Retinal pigment epithelial cell (primary cell): ENCODE measurements at regions not wholly inside any gene's neighbourhood (a gene's known extent, or its start where the extent isn't known, plus 50 kb on each side); places are given as distances from the start of the nearest gene placed in this dataset.
A peak's percentile ranks its signal among the peaks of the same experiment; 100 is the strongest.
"Not testable (repeated sequence)": the region's sequence is repeated elsewhere in the genome, so short reads cannot be mapped to it uniquely, and the experiment has no call there.

Experiments
- DNase-seq: peaks from one replicate; pipeline ENCODE4 v3.0.0-alpha.2; 2010; ENCODE audit warnings: low read depth
- H3K4me3 ChIP-seq: 2 replicates; pipeline ENCODE4 v1.5.1; 2011; ENCODE audit warnings: mild to moderate bottlenecking, low read length, control low read depth, moderate library complexity
- CTCF ChIP-seq: conservative IDR thresholded peaks from 2 replicates; pipeline ENCODE4 v1.5.1; 2011; ENCODE audit warnings: low read depth, low read length, control low read depth, inconsistent platforms

DNA sequence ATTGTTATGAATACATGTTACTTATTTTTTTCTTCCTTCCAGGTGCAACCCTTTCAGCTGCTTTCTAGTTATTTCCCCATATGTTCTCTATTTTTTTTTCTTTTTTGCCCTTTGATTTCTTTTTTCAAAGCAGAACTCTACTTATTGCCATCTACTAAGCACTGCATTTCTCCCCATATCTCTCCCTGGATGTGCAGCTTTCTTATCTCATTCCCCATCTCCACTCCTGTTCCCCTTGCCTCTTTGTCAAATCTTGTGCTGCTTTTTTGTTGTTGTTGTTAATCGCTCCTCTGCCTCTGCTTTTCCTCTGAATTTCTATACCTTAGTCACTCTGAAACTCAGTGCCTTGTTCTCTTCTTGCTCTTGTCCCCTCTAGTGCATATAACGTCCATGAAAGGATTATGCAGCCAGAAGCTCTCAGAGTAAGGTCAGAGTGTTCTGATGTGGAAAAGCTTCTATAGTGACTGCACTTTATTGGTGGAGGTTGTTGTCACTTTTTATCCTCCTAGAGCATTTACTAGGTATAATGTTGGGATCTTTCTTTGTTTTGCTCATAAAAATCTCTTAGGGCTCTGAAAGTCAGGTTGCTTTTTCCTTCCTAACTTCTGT lies 51.1 kb upstream of the JADE1 start:
- no peak for DNase-seq
- H3K4me3 ChIP-seq, result no peak overlapping the region

DNA sequence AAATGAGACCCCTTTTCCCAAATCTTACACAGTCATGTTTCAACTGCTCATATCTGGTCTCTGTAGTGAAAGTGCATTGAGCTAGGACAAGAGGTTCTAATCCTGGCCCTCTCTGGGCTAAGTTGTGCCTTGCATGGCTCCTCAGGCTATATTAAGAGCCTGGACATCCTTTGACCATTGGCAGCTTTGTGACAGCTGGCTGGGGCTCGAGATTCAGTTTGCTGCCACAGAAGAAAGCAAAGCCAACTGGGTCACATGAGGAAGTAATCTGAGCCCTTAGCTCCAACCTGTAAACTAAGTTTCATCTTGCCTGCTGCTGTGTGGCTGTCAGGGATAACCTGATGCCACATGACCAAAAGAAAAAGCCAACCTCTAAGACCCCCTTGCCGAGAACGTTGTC lies 51.8 kb upstream of the JADE1 start:
- no peak for TF ChIP-seq CTCF
- H3K4me3 ChIP-seq, result no peak overlapping the region
- peak; percentile 36 for DNase-seq

More for the DNA sequence above, 51.1 kb upstream of the JADE1 start:
- TF ChIP-seq CTCF, result no peak

DNA sequence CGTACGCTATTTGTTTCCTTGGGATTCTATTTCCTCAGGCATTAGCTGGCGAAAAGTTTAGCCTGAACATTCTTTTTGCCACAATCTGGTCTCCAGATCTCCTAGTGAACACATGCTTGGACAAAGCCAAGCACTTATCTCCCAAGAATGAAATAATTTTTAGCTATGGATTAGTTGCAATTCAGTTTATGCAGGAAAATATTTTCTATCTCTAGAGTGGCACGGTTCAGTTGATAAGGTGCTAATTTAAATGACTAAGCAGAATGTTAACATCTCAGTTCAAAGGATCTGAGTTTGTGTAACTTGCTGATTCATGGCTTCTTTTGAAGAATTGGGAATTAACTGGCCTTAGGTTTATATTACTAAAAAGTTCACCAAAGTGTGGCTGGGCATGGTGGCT lies 58.1 kb upstream of the JADE1 start:
- no peak overlapping the region for H3K4me3 ChIP-seq
- no peak for TF ChIP-seq CTCF
- peak; percentile 15 for DNase-seq

DNA sequence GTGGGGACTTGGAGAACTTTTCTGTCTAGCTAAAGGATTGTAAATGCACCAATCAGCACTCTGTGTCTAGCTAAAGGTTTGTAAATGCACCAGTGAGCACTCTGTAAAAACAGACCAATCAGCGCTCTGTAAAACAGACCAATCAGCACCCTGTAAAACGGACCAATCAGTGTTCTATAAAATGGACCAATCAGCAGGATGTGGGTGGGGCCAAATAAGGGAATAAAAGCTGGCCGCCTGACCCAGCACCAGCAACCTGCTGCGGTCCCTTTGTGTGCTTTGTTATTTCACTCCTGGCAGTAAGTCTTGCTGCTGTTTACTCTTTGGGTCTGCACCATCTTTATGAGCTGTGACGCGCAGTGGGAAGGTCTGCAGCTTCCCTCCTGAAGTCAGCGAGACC lies 67.8 kb upstream of the JADE1 start:
- H3K4me3 ChIP-seq, DNase-seq: not testable (repeated sequence)

DNA sequence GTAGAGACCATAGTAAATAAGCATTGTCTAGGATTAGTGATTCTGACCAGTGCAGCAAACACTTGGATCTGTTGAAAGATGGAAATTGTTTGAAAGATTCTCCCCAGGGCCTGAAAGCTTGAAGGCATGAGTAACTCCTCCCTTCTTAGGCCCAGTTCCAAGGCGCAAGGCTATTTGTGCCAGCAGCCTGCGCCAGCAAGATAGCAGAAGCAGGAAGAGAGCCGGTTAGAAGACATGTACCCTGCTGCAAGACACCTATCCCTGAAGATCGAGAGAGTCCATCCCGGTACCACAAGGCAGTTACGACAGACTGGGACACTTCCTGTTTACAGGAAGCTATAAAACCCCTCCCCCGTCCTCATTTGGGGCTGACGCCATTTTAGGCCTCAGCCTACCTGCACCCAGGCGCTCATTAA lies 72.4 kb upstream of the JADE1 start:
- no peak for TF ChIP-seq CTCF
- no peak for DNase-seq
- H3K4me3 ChIP-seq, result no peak overlapping the region

- no peak for DNase-seq
- no peak for TF ChIP-seq CTCF
- H3K4me3 ChIP-seq, result no peak overlapping the region
Observed at GRCh38 chr4:128735714-128736113, 73.8 kb upstream of the JADE1 start.

DNA sequence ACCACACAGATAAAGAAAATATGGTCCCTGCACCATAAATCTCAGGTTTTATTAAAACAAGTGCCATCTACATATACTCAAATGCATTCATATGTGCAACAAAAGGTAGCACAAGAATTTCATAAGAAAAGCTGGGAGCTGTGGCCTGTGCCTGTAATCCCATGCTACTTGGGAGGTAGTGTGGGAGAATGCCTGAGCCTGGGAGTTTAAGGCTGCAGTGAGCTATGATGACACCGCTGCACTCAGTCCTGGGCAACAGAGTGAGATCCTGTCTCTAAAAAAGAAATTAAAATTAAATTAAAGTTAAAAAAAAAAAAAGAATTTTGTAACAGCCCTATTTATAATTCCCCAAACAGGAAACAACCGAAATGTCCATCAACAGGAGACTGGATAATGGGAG lies 81.3 kb upstream of the JADE1 start:
- no peak for TF ChIP-seq CTCF
- no peak overlapping the region for H3K4me3 ChIP-seq
- no peak for DNase-seq

- DNase-seq, result no peak
- TF ChIP-seq CTCF, result no peak
- no peak overlapping the region for H3K4me3 ChIP-seq
Observed at GRCh38 chr4:128727658-128728057, 81.8 kb upstream of the JADE1 start.
